ENCODE measurements at regions not wholly inside any gene's neighbourhood (a gene's known extent, or its start where the extent isn't known, plus 50 kb on each side); places are given as distances from the start of the nearest gene placed in this dataset.

DNA sequence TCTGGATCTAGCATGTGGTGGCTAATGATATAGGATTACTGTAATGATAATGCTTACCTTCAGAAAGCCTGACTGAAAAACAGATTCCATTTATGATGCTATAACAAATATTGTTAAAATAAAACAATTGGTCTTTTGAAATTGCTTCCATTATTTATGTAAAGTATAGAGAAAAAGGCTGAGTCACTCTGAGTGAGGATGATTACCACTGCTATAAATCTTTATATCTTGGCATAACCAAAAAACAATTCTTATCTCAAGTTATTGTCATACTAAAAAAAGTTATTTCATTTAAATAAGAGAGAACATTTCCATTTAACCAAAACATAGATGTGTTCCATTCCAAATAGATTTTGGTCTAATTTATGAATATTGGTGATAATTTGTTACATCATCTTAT is 53.0 kb upstream of the DST start:
- H3K4me3 ChIP-seq (ENCODE audit: low read depth, low read length), result no peak overlapping the region
- TF ChIP-seq, protein P1, sequence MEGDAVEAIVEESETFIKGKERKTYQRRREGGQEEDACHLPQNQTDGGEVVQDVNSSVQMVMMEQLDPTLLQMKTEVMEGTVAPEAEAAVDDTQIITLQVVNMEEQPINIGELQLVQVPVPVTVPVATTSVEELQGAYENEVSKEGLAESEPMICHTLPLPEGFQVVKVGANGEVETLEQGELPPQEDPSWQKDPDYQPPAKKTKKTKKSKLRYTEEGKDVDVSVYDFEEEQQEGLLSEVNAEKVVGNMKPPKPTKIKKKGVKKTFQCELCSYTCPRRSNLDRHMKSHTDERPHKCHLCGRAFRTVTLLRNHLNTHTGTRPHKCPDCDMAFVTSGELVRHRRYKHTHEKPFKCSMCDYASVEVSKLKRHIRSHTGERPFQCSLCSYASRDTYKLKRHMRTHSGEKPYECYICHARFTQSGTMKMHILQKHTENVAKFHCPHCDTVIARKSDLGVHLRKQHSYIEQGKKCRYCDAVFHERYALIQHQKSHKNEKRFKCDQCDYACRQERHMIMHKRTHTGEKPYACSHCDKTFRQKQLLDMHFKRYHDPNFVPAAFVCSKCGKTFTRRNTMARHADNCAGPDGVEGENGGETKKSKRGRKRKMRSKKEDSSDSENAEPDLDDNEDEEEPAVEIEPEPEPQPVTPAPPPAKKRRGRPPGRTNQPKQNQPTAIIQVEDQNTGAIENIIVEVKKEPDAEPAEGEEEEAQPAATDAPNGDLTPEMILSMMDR (IDR thresholded peaks at IDR 0.05; ENCODE audit: low read depth, low read length), result no peak

DNA sequence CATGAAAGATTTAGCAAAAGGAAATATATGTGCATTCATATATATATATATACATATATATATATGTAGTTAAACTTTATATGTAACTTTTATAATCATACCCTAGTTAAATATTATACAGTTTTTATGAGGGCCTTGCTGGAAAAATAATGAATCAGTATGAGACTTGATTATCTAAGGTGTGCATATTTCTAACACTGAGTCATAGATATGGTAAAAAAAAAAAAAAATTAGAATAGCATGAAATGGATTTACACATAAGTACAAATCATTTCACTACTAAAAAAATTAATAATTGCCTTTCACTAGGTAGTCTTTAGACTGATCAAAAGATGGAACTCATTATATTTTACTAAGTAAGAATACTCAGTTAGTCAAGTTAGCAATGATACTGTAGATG is 51.3 kb upstream of the DST start:
- no peak overlapping the region for H3K4me3 ChIP-seq (ENCODE audit: low read depth, low read length)
- TF ChIP-seq, protein P1 (IDR thresholded peaks at IDR 0.05; ENCODE audit: low read depth, low read length), result no peak

DNA sequence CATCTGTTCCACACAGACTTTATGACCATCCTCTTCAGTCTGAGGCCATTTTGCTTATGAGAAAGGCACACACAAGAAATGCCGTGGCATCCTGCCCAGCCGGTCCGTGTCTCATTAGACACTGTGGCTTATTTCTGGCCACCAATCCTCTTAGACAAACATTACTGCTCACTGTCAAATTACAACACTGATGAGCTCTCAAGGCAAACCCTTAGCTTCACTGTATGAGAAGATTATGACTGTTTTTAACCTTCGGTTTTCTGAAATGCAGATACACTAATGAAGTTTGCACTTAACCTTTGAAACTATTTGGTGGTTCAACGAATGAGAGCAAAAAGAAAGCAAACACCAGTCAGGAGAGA is 50.5 kb upstream of the DST start:
- H3K4me3 ChIP-seq (ENCODE audit: low read depth, low read length), result peak overlapping the region; percentile 61
- TF ChIP-seq, protein P1 (IDR thresholded peaks at IDR 0.05; ENCODE audit: low read depth, low read length), result no peak

DNA sequence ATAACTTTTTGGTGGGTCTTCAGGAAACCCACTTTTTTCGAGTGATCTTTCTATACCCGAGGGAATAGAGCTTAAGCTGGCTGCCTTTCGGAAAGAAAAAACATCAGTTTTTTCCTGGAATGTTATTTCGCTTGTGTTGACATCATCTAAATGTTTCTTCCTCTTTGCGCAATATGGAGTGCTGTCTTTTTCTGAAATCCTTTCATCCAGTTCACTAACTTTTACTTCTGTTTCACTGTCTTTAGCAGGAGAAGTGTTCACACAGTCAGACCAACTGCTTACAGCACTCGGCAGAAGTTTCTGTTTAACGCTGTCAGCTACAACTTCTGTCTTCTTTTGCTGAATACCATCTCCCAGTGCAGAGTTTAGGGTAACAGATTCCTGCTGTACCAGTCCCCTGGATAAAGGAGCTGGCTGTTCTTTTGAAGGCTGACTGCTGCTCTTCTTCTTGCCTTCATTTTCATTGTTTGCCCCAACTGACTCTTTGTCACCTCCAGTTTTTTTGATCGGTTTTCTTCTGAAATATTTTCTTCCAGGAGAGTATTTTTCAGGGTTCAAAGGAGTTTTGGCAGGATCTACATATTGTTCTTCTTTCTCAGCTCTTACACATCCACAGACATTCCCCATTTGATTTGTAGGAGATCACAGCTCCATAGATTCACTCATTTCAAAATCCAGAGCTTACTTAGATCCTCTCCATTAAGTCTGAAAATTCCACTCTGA is 50.0 kb upstream of the DST start:
- TF ChIP-seq, protein P1 (IDR thresholded peaks at IDR 0.05; ENCODE audit: low read depth, low read length), result no peak
- peak overlapping the region; percentile 61 for H3K4me3 ChIP-seq (ENCODE audit: low read depth, low read length)

Measured in WI38 (cell line).